HAP-1 (cell line): ENCODE measurements at regions not wholly inside any gene's neighbourhood (a gene's known extent, or its start where the extent isn't known, plus 50 kb on each side); places are given as distances from the start of the nearest gene placed in this dataset.

Experiments used
- DNase-seq, 2 experiments: peaks; one replicate each; pipeline ENCODE4 v3.0.0-alpha.2; 2016 to 2020; ENCODE audit warnings: low spot score in 2 of 2
- H3K27me3 ChIP-seq: fragments of 250-450 bp; sonication (Bioruptor Pico); 2 replicates; pipeline ENCODE4 v1.5.1; 2020; ENCODE audit warnings: low read depth, mild to moderate bottlenecking, moderate library complexity
- H3K36me3 ChIP-seq: fragments of 250-450 bp; sonication (Bioruptor Pico); replicated peaks from 2 replicates; pipeline ENCODE4 v1.5.1; 2020; ENCODE audit warnings: mild to moderate bottlenecking
- H3K4me1 ChIP-seq: fragments of 250-450 bp; sonication (Bioruptor Pico); 2 replicates; pipeline ENCODE4 v1.5.1; 2020; ENCODE audit warnings: mild to moderate bottlenecking
- H3K4me3 ChIP-seq: fragments of 250-450 bp; sonication (Bioruptor Pico); 2 replicates; pipeline ENCODE4 v1.5.1; 2020; ENCODE audit warnings: mild to moderate bottlenecking, moderate library complexity
- H3K9me3 ChIP-seq: fragments of 250-450 bp; sonication (Bioruptor Pico); 2 replicates; pipeline ENCODE4 v1.5.1; 2020; ENCODE audit warnings: mild to moderate bottlenecking, moderate library complexity
- in situ Hi-C: fragments of 300-500 bp; cut with MboI; formaldehyde crosslinking; loops from 3 replicates; pipeline ENCODE4 v1.14.3; 2020; ENCODE audit warnings: low sequenced_read_pairs, inconsistent platforms, mixed read lengths

DNA sequence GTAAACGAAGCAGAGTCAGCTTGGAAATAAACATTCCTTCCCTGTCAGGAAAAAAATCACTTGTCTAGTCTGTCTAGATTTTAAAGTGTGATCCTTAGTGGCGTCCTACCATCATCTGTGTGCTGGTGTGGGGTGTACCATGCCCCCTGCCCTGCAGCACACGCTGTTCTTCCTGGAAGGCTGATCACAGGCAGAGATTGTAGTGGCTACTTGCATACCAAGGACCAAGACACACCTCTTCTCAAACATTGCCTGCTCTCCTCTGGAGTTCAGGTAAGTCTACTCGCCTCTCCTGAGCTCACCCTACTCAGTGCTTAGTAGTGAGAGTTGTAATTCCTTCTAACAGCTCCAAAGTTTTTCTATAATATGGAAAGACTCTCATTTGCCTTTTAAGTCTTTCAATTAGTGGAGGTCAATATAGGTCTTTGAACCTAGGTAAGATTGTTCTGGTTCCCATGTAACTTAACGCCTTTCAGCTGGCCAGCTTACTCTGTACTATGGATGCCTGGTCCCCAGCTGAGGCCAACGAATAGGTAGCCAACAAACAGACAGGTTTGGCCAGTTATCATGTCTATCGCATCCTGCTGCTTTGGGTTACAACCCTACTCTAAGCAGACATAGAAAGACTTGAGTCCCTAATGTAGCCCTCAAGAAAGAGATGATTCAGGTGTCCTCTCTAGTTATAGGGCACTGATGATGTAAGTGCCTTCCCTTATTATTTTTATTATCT lies 55.4 kb downstream of the XCL1 start:
- Histone ChIP-seq H3K4me1 (no peaks in the 10 kb centered on the region), H3K4me3 (no peak overlapping the region), H3K36me3 (no peaks in the 10 kb centered on the region), H3K9me3 (no peaks in the 10 kb centered on the region), H3K27me3 (no peaks in the 10 kb centered on the region)
- in situ Hi-C loops = no loop called here
- DNase-seq = no peak

DNA sequence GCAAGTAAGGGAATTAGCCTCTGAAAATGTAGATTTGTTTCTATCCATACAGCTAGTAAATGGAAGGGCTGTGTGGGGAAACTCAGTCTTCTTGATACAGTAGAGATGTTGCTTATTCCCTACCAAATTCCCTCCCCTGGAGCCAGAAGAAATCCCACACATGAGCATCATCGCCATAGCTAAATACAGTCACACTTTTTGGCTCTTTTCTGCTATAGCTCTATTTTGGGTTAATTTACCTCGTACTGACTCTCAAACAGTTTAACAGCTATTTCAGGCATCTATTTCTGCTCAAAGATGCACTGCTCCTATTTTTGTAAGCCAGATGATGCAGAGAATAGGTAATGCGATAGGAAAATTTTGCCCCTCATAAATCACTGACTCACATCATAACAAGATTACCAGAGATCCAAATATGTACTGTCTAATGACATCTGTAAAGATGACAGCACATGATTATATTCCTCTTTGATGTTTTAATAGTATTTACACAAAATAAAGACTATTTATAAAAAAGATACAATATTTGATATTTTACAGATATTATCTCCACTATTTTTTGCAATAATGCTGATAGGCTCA lies 58.6 kb downstream of the XCL1 start:
- no peaks in the 10 kb centered on the region for H3K27me3 ChIP-seq
- in situ Hi-C loops = no loop called here
- no peaks in the 10 kb centered on the region for H3K36me3 ChIP-seq
- no peaks in the 10 kb centered on the region for H3K4me1 ChIP-seq
- DNase-seq = no peak
- H3K4me3 ChIP-seq = no peak overlapping the region
- no peaks in the 10 kb centered on the region for H3K9me3 ChIP-seq

DNA sequence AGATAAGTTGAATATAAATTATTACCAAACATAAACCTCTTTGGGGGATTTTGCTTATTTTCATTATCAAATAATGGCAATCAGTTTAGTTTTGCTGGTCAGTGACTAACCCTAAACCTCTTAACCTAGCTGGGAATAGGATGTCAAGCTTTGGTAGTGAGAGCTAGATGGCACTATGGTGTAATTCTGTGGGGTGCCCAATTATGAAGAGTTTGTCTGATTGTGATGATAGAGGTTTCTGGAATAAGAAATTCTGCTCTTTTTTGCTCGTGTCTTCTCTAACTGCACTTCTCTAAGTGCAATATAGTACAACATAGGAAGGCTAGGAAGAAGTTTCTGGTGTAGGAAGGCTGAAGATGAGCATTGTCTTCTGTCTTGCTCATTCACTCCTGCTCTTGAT lies 59.8 kb downstream of the XCL1 start:
- Histone ChIP-seq H3K36me3 (no peaks in the 10 kb centered on the region), H3K27me3 (no peaks in the 10 kb centered on the region), H3K9me3 (no peaks in the 10 kb centered on the region), H3K4me3 (no peak overlapping the region), H3K4me1 (no peaks in the 10 kb centered on the region)
- no peak for DNase-seq
- in situ Hi-C loops = no loop called here

DNA sequence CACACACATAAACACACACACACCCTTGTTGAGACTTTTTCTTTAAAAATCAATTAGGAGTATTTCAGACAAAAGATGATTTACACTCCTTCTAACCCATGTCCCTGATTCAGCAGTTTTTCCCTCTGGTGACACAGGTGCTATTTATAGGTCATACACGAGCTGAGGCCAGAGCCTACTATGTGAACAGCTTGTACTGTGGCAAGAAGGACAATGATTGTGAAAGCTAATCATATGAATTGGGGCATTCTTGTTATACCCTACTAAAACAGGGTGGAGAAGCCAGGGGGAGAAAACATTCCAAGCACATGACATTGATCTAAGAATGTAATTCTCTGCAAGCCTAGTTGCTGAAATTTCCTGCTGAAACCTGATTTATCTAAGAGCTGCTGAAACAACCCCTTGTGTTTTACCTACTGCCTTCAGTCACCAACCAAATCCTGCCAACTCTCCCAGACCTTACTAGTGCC lies 60.3 kb downstream of the XCL1 start:
- no peak overlapping the region for H3K4me3 ChIP-seq
- H3K27me3 ChIP-seq = no peaks in the 10 kb centered on the region
- in situ Hi-C loops = no loop called here
- H3K4me1 ChIP-seq = no peaks in the 10 kb centered on the region
- DNase-seq = no peak
- H3K36me3 ChIP-seq = no peaks in the 10 kb centered on the region
- H3K9me3 ChIP-seq = no peaks in the 10 kb centered on the region

DNA sequence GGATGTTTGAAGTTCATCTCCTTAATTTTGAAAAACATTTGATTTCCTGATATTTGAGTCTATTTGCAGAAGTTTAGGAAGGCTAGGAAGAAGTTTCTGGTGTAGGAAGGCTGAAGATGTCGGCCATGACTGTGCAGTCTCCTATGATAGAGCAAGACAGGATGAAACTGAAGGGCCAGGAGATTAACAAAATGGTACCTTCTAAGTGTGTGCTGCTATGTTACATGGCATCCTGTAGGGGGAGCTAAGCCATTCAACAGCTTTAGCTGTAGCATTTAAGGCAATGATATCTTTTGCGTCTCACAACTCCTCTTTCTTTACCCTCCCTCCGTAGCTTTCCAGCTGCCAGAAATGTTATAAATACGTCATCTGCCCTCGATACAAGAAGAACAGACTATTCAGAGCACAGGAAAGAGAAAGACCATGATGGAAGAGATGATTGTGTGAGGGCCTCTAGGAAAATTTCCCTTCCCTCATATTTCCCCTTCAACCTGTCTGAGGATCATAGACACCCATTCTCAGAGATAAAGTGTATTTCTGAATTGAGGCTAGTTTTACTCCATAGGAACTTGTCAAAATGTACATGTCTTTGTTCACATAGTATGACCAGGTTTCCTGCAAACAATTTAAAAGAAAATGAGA lies 61.1 kb downstream of the XCL1 start:
- no peaks in the 10 kb centered on the region for H3K9me3 ChIP-seq
- in situ Hi-C loops = no loop called here
- DNase-seq = peak; percentile 20 to 43
- H3K4me1 ChIP-seq = no peaks in the 10 kb centered on the region
- no peaks in the 10 kb centered on the region for H3K36me3 ChIP-seq
- no peak overlapping the region for H3K4me3 ChIP-seq
- H3K27me3 ChIP-seq = no peaks in the 10 kb centered on the region

DNA sequence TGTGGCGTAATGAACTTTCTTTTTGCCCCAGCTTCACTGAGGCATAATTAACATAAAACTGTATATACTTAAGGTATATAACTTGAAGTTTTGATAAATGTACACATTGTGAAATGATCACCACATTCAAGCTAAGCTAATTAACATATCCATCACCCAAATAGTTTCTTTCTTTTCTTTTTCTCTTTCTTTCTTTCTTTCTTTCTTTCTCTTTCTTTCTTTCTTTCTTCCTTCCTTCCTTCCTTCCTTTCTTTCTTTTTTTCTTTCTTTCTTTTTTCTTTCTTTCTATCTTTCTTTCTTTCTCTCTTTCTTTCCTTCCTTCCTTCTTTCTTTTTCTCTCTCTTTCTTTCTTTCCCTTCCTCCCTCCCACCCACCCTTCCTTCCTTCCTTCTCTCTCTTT lies 62.5 kb downstream of the XCL1 start:
- Histone ChIP-seq H3K27me3 (no peaks in the 10 kb centered on the region), H3K36me3 (no peaks in the 10 kb centered on the region), H3K9me3 (no peaks in the 10 kb centered on the region), H3K4me3 (no peak overlapping the region), H3K4me1 (no peaks in the 10 kb centered on the region)
- in situ Hi-C loops = no loop called here
- DNase-seq = no peak

DNA sequence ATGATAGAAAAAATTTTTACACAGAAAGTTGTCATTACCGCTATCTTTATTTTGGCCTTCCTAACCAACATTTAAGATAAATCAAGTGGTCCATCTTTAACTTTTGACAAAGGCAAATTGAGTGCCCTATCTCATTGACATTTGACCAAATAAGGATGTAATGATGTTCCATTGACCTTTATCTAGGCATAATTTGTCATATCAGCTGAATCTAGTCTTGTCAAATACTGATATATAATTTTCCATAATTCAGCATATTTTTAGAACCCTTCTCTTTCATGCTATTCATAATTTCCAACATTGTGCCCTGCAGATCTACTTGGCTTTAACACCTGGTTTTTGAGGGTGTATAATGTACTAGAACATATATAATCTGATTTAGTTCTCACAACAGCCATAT lies 63.8 kb downstream of the XCL1 start:
- no peaks in the 10 kb centered on the region for H3K36me3 ChIP-seq
- H3K4me1 ChIP-seq = no peaks in the 10 kb centered on the region
- no peaks in the 10 kb centered on the region for H3K27me3 ChIP-seq
- DNase-seq = no peak
- no peaks in the 10 kb centered on the region for H3K9me3 ChIP-seq
- in situ Hi-C loops = no loop called here
- H3K4me3 ChIP-seq = no peak overlapping the region

DNA sequence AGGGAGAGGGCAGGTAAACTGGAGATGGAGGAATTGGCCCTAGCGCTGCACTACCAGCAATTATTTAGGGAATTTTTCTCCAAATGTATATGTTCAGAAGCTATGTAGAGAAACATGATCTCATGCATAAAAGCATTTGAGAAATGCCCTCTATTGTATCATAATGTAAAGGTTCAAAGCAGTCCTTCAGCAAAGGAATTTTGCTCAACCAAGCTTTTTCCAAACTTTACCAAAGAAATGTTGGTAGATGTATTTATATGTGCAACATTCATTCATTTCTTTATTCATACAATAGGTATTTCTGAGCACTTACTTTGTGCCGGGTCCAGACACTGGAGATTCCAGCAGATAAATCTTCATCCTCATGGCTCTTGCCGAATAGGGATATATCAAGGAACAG lies 64.4 kb downstream of the XCL1 start:
- Histone ChIP-seq H3K4me1 (no peaks in the 10 kb centered on the region), H3K36me3 (no peaks in the 10 kb centered on the region), H3K9me3 (no peaks in the 10 kb centered on the region), H3K27me3 (no peaks in the 10 kb centered on the region), H3K4me3 (no peak overlapping the region)
- in situ Hi-C loops = no loop called here
- DNase-seq = no peak

DNA sequence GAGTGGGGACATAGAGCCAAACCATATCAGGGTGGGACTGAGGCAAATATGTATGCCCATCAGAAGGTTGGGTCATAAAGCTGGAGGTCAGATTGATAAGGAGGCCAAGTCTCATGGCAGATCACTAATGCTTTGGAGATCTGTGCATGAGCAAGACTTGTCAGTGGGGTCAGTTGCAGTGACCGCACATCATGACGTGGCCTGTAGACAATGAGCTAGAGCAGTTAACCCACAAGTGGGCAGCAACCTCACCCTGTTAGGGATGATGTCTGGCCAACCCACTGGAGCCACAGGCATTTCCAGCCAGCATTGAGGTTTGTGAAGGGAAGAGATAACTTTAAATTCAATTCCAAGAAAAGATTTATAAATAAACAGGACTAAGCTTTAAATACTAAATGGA lies 66.7 kb downstream of the XCL1 start:
- Histone ChIP-seq H3K9me3 (no peaks in the 10 kb centered on the region), H3K36me3 (no peaks in the 10 kb centered on the region), H3K4me3 (no peak overlapping the region), H3K4me1 (no peaks in the 10 kb centered on the region), H3K27me3 (no peaks in the 10 kb centered on the region)
- DNase-seq = no peak
- in situ Hi-C loops = no loop called here
